Keratinocyte (primary cell): ENCODE measurements at regions not wholly inside any gene's neighbourhood (a gene's known extent, or its start where the extent isn't known, plus 50 kb on each side); places are given as distances from the start of the nearest gene placed in this dataset.

Source experiments
- CTCF ChIP-seq, 3 experiments: IDR thresholded peaks in 1 of 3; conservative IDR thresholded peaks in 1 of 3; optimal IDR thresholded peaks in 1 of 3; 2 replicates in 2 of 3; 3 replicates in 1 of 3; pipeline versions ENCODE3 to v1.5.1; 2011; ENCODE audit warnings: low read length in 3 of 3, mild to moderate bottlenecking in 3 of 3, moderate library complexity in 2 of 3, control low read depth in 1 of 3, inconsistent platforms in 1 of 3; ENCODE audit not compliant: insufficient read depth in 2 of 3; ENCODE audit errors: extremely low read depth in 1 of 3
- EZH2 ChIP-seq: IDR thresholded peaks from one replicate; pipeline ENCODE4 v1.6.1; 2012; ENCODE audit warnings: inconsistent platforms, mild to moderate bottlenecking, low read length, moderate library complexity

DNA sequence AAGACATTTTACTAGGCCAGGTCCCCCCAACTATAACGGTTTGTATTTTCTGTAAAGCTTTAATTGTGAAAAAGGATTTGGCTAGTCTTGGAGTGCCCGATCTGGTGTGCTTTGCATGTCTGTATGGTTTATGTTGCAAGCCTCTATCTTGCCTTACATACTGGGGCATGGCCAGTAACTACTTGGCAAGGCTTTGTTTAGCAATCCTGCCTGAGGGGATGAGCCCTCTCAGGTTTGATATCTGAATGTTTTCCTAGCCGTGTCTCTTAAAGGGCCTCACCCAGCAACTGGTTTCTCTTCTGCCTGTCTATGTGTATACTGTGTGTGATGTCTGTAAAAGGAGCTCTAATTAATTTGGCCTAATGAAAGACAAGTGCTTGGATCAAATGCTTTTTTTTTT is 61.3 kb upstream of the SPINK5 start:
- TF ChIP-seq CTCF (optimal IDR thresholded peaks at IDR 0.05 in 1 of 3, IDR thresholded peaks at IDR 0.05 in 1 of 3, conservative IDR thresholded peaks at IDR 0.05 in 1 of 3; ENCODE audit: extremely low read depth in 1 of 3, insufficient read depth in 2 of 3, low read length in 3 of 3) (no peak), EZH2 (no peak)
